HCT116 (cell line): ENCODE measurements at regions not wholly inside any gene's neighbourhood (a gene's known extent, or its start where the extent isn't known, plus 50 kb on each side); places are given as distances from the start of the nearest gene placed in this dataset.

Experiments
- ATAC-seq: fragments of 200-7000 bp; cut with Tn5 transposase; 2 replicates; pipeline ENCODE4 v1.9.1; 2020; ENCODE audit warnings: mild to moderate bottlenecking, moderate library complexity
- BruUV-seq: library from RNA; stranded (reverse); fragments of 400-500 nt; replicated peaks from 2 replicates; lab custom pipeline; 2021; lab: Mats Ljungman, UMichigan
- CTCF ChIA-PET: fragments of 300-600 bp; sonication (Branson Sonifier 250); formaldehyde crosslinking; loops from one replicate; lab custom pipeline; 2021; ENCODE audit warnings: antibody characterized with exemption; lab: Charles Lee
- POLR2A ChIA-PET: fragments of 300-600, 350-600 bp; sonication (Branson Sonifier 250); formaldehyde crosslinking; loops from one replicate; lab custom pipeline; 2021; ENCODE audit warnings: antibody characterized with exemption; lab: Charles Lee
- RAD21 ChIA-PET, 2 experiments: fragments of 300-600 bp; sonication (Branson Sonifier 250); formaldehyde crosslinking; loops; one replicate each; lab custom pipeline; 2023; ENCODE audit warnings: low total read pairs in 2 of 2; ENCODE audit not compliant: uncharacterized antibody in 2 of 2, unreplicated experiment in 2 of 2, low non-redundant PET in 1 of 2; lab: Charles Lee
- DNase-seq: peaks from one replicate; pipeline ENCODE4 v3.0.0-alpha.2; 2010; ENCODE audit warnings: low read depth, low spot score
- H2AFZ ChIP-seq: fragments of 200-600 bp; shearing (Covaris generic), sonication (generic); 2 replicates; pipeline ENCODE4 v1.6.1; 2017; ENCODE audit warnings: low read depth, mixed run types, mixed read lengths, antibody characterized with exemption, low read length; ENCODE audit not compliant: poor library complexity, severe bottlenecking
- H3K27ac ChIP-seq: 2 replicates; pipeline ENCODE4 v1.5.1; 2012; ENCODE audit warnings: low read depth, low read length
- H3K27me3 ChIP-seq: fragments of 200-600 bp; sonication (generic); 2 replicates; pipeline ENCODE4 v1.6.1; 2016; ENCODE audit warnings: mixed run types, low read length, mixed read lengths; ENCODE audit not compliant: insufficient read depth
- H3K36me3 ChIP-seq, 2 experiments: fragments of 200-500 bp in 1 of 2; fragments of 200-600 bp in 1 of 2; sonication (Bioruptor generic) in 1 of 2; sonication (generic) in 1 of 2; 2 replicates each; pipeline versions ENCODE4 v1.5.1 to v1.6.1; 2014 to 2016; ENCODE audit warnings: low read length in 2 of 2, inconsistent platforms in 1 of 2, mixed read lengths in 1 of 2, mixed run types in 1 of 2; ENCODE audit not compliant: insufficient read depth in 2 of 2, control insufficient read depth in 1 of 2
- H3K4me1 ChIP-seq, 2 experiments: fragments of 200-600 bp in 1 of 2; sonication (generic) in 1 of 2; 2 replicates each; pipeline versions ENCODE4 v1.5.1 to v1.6.1; 2012 to 2017; ENCODE audit warnings: low read length in 2 of 2, inconsistent platforms in 1 of 2, mild to moderate bottlenecking in 1 of 2, mixed read lengths in 1 of 2, mixed run types in 1 of 2, moderate library complexity in 1 of 2; ENCODE audit not compliant: insufficient read depth in 2 of 2, control insufficient read depth in 1 of 2
- H3K4me2 ChIP-seq: fragments of 200-600 bp; sonication (generic); 2 replicates; pipeline ENCODE4 v1.6.1; 2017; ENCODE audit warnings: mixed run types, low read length, mixed read lengths
- H3K4me3 ChIP-seq, 2 experiments: fragments of 200-600 bp in 1 of 2; sonication (generic) in 1 of 2; replicated peaks in 1 of 2; 2 replicates each; pipeline ENCODE4 v1.5.1; 2011 to 2016; ENCODE audit warnings: low read length in 2 of 2, control low read depth in 1 of 2, low read depth in 1 of 2, mild to moderate bottlenecking in 1 of 2, mixed read lengths in 1 of 2, mixed run types in 1 of 2
- H3K79me2 ChIP-seq: fragments of 200-600 bp; sonication (generic); 2 replicates; pipeline ENCODE4 v1.6.1; 2017; ENCODE audit warnings: mild to moderate bottlenecking, mixed run types, low read length, moderate library complexity, mixed read lengths; ENCODE audit not compliant: insufficient read depth
- H3K9ac ChIP-seq: fragments of 200-600 bp; sonication (generic); 2 replicates; pipeline ENCODE4 v1.6.1; 2016; ENCODE audit warnings: low read length, mixed read lengths
- H3K9me2 ChIP-seq: fragments of 200-600 bp; sonication (generic), shearing (Covaris generic); 2 replicates; pipeline ENCODE4 v1.6.1; 2017; ENCODE audit warnings: mixed run types, mild to moderate bottlenecking, moderate library complexity; ENCODE audit not compliant: insufficient read depth
- H3K9me3 ChIP-seq, 2 experiments: fragments of 200-500 bp in 1 of 2; fragments of 200-600 bp in 1 of 2; sonication (Bioruptor generic) in 1 of 2; sonication (generic) in 1 of 2; 2 replicates each; pipeline ENCODE4 v1.6.1; 2014 to 2017; ENCODE audit warnings: low read length in 2 of 2, mixed read lengths in 2 of 2, inconsistent platforms in 1 of 2, low read depth in 1 of 2, mild to moderate bottlenecking in 1 of 2, mixed run types in 1 of 2, moderate library complexity in 1 of 2; ENCODE audit not compliant: control insufficient read depth in 1 of 2, insufficient read depth in 1 of 2
- H4K20me1 ChIP-seq: fragments of 200-600 bp; sonication (generic), shearing (Covaris generic); 2 replicates; pipeline ENCODE4 v1.6.1; 2017; ENCODE audit warnings: mixed run types, mild to moderate bottlenecking, moderate library complexity; ENCODE audit not compliant: insufficient read depth
- CBX3 ChIP-seq: IDR thresholded peaks from 2 replicates; pipeline ENCODE4 v1.6.1; 2012; ENCODE audit warnings: low read depth
- CTCF ChIP-seq, 3 experiments: fragments of 200-600 bp in 1 of 3; sonication (generic) in 1 of 3; IDR thresholded peaks in 2 of 3; conservative IDR thresholded peaks in 1 of 3; 2 replicates each; pipeline ENCODE4 v1.5.1; 2012 to 2017; ENCODE audit warnings: low read depth in 2 of 3, low read length in 2 of 3, antibody characterized with exemption in 1 of 3, borderline replicate concordance in 1 of 3, control low read depth in 1 of 3, mild to moderate bottlenecking in 1 of 3, mixed read lengths in 1 of 3, mixed run types in 1 of 3, moderate library complexity in 1 of 3; ENCODE audit not compliant: insufficient read depth in 1 of 3
- EZH2phosphoT487 ChIP-seq: fragments of 200-600 bp; IDR thresholded peaks from 2 replicates; pipeline ENCODE4 v1.6.1; 2018; ENCODE audit warnings: antibody characterized with exemption, borderline replicate concordance
- POLR2A ChIP-seq: IDR thresholded peaks from 2 replicates; pipeline ENCODE4 v1.7.0; 2011; ENCODE audit warnings: borderline replicate concordance; ENCODE audit not compliant: insufficient read depth, insufficient read length; ENCODE audit errors: extremely low read depth
- POLR2AphosphoS5 ChIP-seq: IDR thresholded peaks from 2 replicates; pipeline ENCODE4 v1.6.1; 2011; ENCODE audit warnings: mild to moderate bottlenecking, low read depth, low read length, moderate library complexity
- SP1 ChIP-seq: IDR thresholded peaks from 2 replicates; pipeline ENCODE4 v1.6.1; 2012; ENCODE audit warnings: low read depth
- SRF ChIP-seq: IDR thresholded peaks from 2 replicates; pipeline ENCODE4 v1.6.1; 2012; ENCODE audit warnings: low read depth
- YY1 ChIP-seq: IDR thresholded peaks from 2 replicates; pipeline ENCODE4 v1.6.1; 2011; ENCODE audit warnings: low read length, low read depth, moderate library complexity, mild to moderate bottlenecking; ENCODE audit not compliant: insufficient replicate concordance; ENCODE audit errors: extremely low read depth
- ZFX ChIP-seq: fragments of 450-650 bp; IDR thresholded peaks from 2 replicates; pipeline ENCODE4 v1.6.1; 2017
- ZNF274 ChIP-seq: fragments of 200-500 bp; sonication (Bioruptor generic); IDR thresholded peaks from 2 replicates; pipeline ENCODE4 v1.6.1; 2014; ENCODE audit warnings: mild to moderate bottlenecking, low read depth, low read length, inconsistent platforms
- intact Hi-C: fragments of 100-400 bp; cut with micrococcal nuclease; formaldehyde crosslinking; loops from 2 replicates; pipeline ENCODE4 v1.10.0; 2022
- TF ChIP-seq, protein P1 (sequence below): IDR thresholded peaks from 2 replicates; pipeline ENCODE4 v1.6.1; 2012; ENCODE audit warnings: low read depth

GRCh38 chr4:43690116-43690515, 758.5 kb downstream of the KCTD8 start:
- Histone ChIP-seq H3K27ac (no peak overlapping the region), H3K4me1 (no peaks in the 10 kb centered on the region), H3K9me2 (no peaks in the 10 kb centered on the region), H3K4me2 (no peak overlapping the region), H3K27me3 (no peaks in the 10 kb centered on the region), H2AFZ (no peak overlapping the region), H3K79me2 (no peaks in the 10 kb centered on the region), H4K20me1 (no peaks in the 10 kb centered on the region), H3K36me3 (no peaks in the 10 kb centered on the region), H3K4me3 (no peak overlapping the region), H3K9me3 (peaks cover 0 to 22% of the 10 kb centered on the region in 2 experiments; a peak in 1 of 4 replicates), H3K9ac (no peak overlapping the region)
- ChIA-PET CTCF (no interaction called here), POLR2A (no interaction called here), RAD21 (no interaction called here)
- ATAC-seq (no peak), DNase-seq (no peak)
- TF ChIP-seq, protein P1, sequence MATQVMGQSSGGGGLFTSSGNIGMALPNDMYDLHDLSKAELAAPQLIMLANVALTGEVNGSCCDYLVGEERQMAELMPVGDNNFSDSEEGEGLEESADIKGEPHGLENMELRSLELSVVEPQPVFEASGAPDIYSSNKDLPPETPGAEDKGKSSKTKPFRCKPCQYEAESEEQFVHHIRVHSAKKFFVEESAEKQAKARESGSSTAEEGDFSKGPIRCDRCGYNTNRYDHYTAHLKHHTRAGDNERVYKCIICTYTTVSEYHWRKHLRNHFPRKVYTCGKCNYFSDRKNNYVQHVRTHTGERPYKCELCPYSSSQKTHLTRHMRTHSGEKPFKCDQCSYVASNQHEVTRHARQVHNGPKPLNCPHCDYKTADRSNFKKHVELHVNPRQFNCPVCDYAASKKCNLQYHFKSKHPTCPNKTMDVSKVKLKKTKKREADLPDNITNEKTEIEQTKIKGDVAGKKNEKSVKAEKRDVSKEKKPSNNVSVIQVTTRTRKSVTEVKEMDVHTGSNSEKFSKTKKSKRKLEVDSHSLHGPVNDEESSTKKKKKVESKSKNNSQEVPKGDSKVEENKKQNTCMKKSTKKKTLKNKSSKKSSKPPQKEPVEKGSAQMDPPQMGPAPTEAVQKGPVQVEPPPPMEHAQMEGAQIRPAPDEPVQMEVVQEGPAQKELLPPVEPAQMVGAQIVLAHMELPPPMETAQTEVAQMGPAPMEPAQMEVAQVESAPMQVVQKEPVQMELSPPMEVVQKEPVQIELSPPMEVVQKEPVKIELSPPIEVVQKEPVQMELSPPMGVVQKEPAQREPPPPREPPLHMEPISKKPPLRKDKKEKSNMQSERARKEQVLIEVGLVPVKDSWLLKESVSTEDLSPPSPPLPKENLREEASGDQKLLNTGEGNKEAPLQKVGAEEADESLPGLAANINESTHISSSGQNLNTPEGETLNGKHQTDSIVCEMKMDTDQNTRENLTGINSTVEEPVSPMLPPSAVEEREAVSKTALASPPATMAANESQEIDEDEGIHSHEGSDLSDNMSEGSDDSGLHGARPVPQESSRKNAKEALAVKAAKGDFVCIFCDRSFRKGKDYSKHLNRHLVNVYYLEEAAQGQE, result no peak
- TF ChIP-seq POLR2A (no peak), YY1 (no peak), EZH2phosphoT487 (no peak)
- BruUV-seq, result no TSS peak
- intact Hi-C loops, result no loop called here

GRCh38 chr4:43693876-43694275, 754.7 kb downstream of the KCTD8 start:
- DNase-seq (no peak), ATAC-seq (no peak)
- no peaks in the 10 kb centered on the region for H4K20me1 ChIP-seq
- no TSS peak for BruUV-seq
- H3K4me2 ChIP-seq, result no peak overlapping the region
- ChIA-PET CTCF (no interaction called here), RAD21 (no interaction called here), POLR2A (no interaction called here)
- no peaks in the 10 kb centered on the region for H3K9me2 ChIP-seq
- H3K27ac ChIP-seq, result no peak overlapping the region
- H3K9ac ChIP-seq, result no peak overlapping the region
- H3K9me3 ChIP-seq, result peaks cover 4 to 10% of the 10 kb centered on the region in 2 experiments; a peak in 2 of 4 replicates
- no peak overlapping the region for H3K4me3 ChIP-seq
- H3K79me2 ChIP-seq, result no peaks in the 10 kb centered on the region
- intact Hi-C loops, result no loop called here
- no peaks in the 10 kb centered on the region for H3K36me3 ChIP-seq
- H2AFZ ChIP-seq, result no peak overlapping the region
- H3K27me3 ChIP-seq, result no peaks in the 10 kb centered on the region
- TF ChIP-seq CTCF (IDR thresholded peaks at IDR 0.05 in 2 of 3, conservative IDR thresholded peaks at IDR 0.05 in 1 of 3; ENCODE audit: borderline replicate concordance in 1 of 3, insufficient read depth in 1 of 3, low read depth in 2 of 3, low read length in 2 of 3), result no peak
- TF ChIP-seq ZNF274, result no peak
- TF ChIP-seq EZH2phosphoT487, result no peak
- TF ChIP-seq SRF, result no peak
- no peak for TF ChIP-seq CBX3
- TF ChIP-seq ZFX, result no peak
- no peak for TF ChIP-seq YY1
- no peak for TF ChIP-seq SP1
- no peak for TF ChIP-seq POLR2AphosphoS5
- no peaks in the 10 kb centered on the region for H3K4me1 ChIP-seq
